Chondrocyte (in vitro differentiated cells): ENCODE measurements at regions not wholly inside any gene's neighbourhood (a gene's known extent, or its start where the extent isn't known, plus 50 kb on each side); places are given as distances from the start of the nearest gene placed in this dataset.

Experiments
- DNase-seq: peaks from one replicate; pipeline ENCODE4 v3.0.0; 2021; ENCODE audit warnings: mixed read lengths, low spot score
- H3K27ac Mint-ChIP-seq: one replicate; pipeline ENCODE4 v1.8.0; 2021; ENCODE audit warnings: mild to moderate bottlenecking, moderate library complexity, mixed read lengths; ENCODE audit not compliant: unreplicated experiment
- H3K27me3 Mint-ChIP-seq: 2 replicates; pipeline ENCODE4 v1.8.0; 2021; ENCODE audit warnings: low read depth, mixed read lengths
- H3K36me3 Mint-ChIP-seq: 2 replicates; pipeline ENCODE4 v1.8.0; 2021; ENCODE audit warnings: low read depth, mixed read lengths
- H3K4me1 Mint-ChIP-seq: 2 replicates; pipeline ENCODE4 v1.8.0; 2021; ENCODE audit warnings: low read depth, mild to moderate bottlenecking, mixed read lengths
- H3K4me3 Mint-ChIP-seq: one replicate; pipeline ENCODE4 v1.8.0; 2021; ENCODE audit warnings: mild to moderate bottlenecking, moderate library complexity, mixed read lengths; ENCODE audit not compliant: unreplicated experiment
- H3K9me3 Mint-ChIP-seq: 2 replicates; pipeline ENCODE4 v1.8.0; 2021; ENCODE audit warnings: low read depth, mixed read lengths
- TF ChIP-seq, protein P1 (sequence below): fragments of 200-600 bp; sonication (generic); IDR thresholded peaks from 2 replicates; pipeline ENCODE4 v1.5.0; 2021; ENCODE audit warnings: antibody characterized with exemption, mild to moderate bottlenecking, moderate library complexity

DNA sequence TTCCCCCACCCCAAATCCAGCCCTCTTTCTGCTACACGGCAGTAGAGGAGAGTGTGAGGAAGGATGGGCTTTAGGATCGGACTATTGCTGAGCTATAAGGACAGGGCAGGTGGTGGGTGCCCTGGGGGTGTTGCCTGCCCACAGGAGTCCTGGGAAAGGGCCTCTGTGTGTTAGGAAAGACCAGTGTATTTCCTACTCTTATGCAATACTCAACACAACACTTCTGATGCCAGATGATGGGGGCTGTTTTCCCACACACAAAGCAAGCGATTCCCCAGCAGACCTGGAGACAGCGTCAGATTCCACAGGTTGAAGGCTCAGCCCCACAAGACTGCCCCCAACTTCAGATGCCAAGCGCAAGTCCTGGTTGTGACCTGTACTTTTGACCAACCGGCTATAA lies 91.0 kb upstream of the LCLAT1 start:
- DNase-seq = no peak

DNA sequence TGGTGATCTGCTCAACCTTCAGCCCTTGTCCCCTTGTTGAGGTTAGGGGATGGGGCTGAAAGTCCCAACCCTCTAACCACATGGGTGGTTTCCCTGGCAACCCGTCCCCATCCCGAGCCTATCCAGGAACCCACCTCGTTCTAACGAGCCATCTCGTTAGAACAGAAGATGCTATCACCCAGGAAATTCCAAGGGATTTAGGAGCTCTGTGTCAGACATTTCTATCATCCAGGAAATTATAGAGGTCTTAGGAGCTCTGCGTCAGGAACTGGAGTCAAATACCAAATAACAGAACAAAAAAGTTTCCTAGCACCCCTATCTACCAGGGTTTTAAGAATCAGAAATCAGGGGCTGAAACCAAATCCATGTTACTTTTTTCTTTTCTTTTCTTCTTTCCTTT lies 90.3 kb upstream of the LCLAT1 start:
- Mint-ChIP-seq H3K4me1 (peaks cover 18% of the 10 kb centered on the region), H3K27me3 (no peaks in the 10 kb centered on the region), H3K27ac (no peak overlapping the region), H3K4me3 (no peak overlapping the region), H3K9me3 (no peaks in the 10 kb centered on the region), H3K36me3 (no peaks in the 10 kb centered on the region)
- no peak for DNase-seq
- TF ChIP-seq, protein P1, sequence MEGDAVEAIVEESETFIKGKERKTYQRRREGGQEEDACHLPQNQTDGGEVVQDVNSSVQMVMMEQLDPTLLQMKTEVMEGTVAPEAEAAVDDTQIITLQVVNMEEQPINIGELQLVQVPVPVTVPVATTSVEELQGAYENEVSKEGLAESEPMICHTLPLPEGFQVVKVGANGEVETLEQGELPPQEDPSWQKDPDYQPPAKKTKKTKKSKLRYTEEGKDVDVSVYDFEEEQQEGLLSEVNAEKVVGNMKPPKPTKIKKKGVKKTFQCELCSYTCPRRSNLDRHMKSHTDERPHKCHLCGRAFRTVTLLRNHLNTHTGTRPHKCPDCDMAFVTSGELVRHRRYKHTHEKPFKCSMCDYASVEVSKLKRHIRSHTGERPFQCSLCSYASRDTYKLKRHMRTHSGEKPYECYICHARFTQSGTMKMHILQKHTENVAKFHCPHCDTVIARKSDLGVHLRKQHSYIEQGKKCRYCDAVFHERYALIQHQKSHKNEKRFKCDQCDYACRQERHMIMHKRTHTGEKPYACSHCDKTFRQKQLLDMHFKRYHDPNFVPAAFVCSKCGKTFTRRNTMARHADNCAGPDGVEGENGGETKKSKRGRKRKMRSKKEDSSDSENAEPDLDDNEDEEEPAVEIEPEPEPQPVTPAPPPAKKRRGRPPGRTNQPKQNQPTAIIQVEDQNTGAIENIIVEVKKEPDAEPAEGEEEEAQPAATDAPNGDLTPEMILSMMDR = no peak

More for the DNA sequence above, 91.0 kb upstream of the LCLAT1 start:
- H3K27ac Mint-ChIP-seq = no peak overlapping the region
- H3K4me1 Mint-ChIP-seq = peaks cover 11% of the 10 kb centered on the region
- no peaks in the 10 kb centered on the region for H3K27me3 Mint-ChIP-seq
- no peak overlapping the region for H3K4me3 Mint-ChIP-seq
- H3K36me3 Mint-ChIP-seq = no peaks in the 10 kb centered on the region
- TF ChIP-seq, protein P1 = no peak
- H3K9me3 Mint-ChIP-seq = no peaks in the 10 kb centered on the region

DNA sequence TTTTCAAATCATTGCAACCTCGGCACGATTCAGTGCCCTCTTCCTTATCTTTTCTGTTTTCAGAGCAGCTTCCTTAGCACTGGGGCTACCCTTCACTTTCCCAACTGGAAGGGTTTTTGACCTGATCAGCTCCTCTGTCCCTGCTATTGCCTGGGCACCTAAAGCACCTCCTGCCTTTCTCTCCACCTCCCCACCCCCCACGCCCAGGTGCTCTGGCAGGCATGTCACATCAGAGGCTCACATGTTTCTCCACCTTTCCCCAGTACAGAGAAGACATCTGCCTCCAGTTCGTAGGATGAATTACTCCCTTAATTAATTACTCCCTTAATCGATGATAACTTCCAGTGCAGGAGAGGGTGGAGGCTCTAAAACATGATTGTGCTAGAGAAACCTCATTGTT lies 88.7 kb upstream of the LCLAT1 start:
- no peaks in the 10 kb centered on the region for H3K27me3 Mint-ChIP-seq
- DNase-seq = no peak
- TF ChIP-seq, protein P1 = no peak
- no peak overlapping the region for H3K4me3 Mint-ChIP-seq
- no peaks in the 10 kb centered on the region for H3K36me3 Mint-ChIP-seq
- H3K9me3 Mint-ChIP-seq = no peaks in the 10 kb centered on the region
- H3K4me1 Mint-ChIP-seq = peaks cover 34% of the 10 kb centered on the region
- H3K27ac Mint-ChIP-seq = no peak overlapping the region

DNA sequence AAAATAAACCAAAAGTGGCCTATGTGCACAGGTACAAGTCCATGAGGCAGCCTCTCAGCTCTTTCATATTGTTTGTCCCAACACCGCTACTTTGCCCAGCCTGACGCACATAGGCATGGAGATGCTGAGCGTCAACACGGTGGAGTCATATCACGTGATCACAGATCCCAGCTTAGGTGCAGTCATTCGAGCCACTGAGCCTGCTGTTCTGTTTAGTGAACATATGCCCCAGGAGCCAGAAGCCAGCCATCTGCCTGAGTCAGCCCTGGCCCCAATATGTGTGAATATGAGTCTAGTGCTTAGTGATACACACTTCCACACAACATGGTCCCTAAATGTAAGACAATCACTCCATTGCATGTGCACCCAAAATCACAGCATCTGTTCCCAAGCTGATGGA lies 88.2 kb upstream of the LCLAT1 start:
- DNase-seq = no peak
- TF ChIP-seq, protein P1 = no peak
- Mint-ChIP-seq H3K4me1 (peaks cover 39% of the 10 kb centered on the region), H3K9me3 (no peaks in the 10 kb centered on the region), H3K36me3 (no peaks in the 10 kb centered on the region), H3K4me3 (no peak overlapping the region), H3K27ac (no peak overlapping the region), H3K27me3 (no peaks in the 10 kb centered on the region)

DNA sequence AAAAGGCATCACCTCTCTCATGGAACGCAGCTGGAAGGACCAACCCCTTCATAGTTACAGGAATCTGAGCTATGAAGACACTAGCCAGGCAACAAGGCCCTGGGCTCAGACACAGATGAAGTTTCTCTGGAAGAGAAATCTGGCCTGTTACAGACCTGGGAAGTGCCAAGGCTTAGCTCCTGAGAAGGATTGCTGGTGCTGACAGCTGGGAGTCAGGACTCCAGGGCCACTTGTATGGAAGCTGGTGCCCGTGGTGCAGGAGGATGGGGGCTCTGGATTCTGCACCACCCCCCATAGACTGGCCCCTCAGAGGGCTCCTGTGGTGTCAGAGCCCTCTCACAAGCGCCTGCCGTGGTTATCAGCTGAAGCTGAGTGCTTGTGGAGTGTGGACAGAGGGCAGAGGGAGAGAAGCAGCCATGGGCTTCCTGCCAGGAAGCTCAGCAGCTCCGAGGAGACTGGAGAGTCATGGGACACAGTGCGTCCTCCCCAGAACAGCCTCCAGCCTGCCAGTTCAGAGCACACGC lies 87.3 kb upstream of the LCLAT1 start:
- TF ChIP-seq, protein P1 = no peak
- no peak for DNase-seq
- H3K27ac Mint-ChIP-seq = peak overlapping the region; percentile 85
- no peaks in the 10 kb centered on the region for H3K27me3 Mint-ChIP-seq
- no peak overlapping the region for H3K4me3 Mint-ChIP-seq
- no peaks in the 10 kb centered on the region for H3K9me3 Mint-ChIP-seq
- no peaks in the 10 kb centered on the region for H3K36me3 Mint-ChIP-seq
- peaks cover 43% of the 10 kb centered on the region for H3K4me1 Mint-ChIP-seq
